IMR-90 (cell line): ENCODE measurements at regions not wholly inside any gene's neighbourhood (a gene's known extent, or its start where the extent isn't known, plus 50 kb on each side); places are given as distances from the start of the nearest gene placed in this dataset.

Experiments
- ATAC-seq: fragments of 200-7000 bp; cut with Tn5 transposase; 2 replicates; pipeline ENCODE4 v1.9.1; 2020; ENCODE audit warnings: low read depth, mild to moderate bottlenecking, moderate library complexity
- BruUV-seq: library from RNA; stranded (reverse); fragments of 400-500 nt; replicated peaks from 2 replicates; lab custom pipeline; 2021; lab: Mats Ljungman, UMichigan
- CTCF ChIA-PET: fragments of 300-600 bp; formaldehyde crosslinking; extraction: SDS; loops from one replicate; lab custom pipeline; 2021; ENCODE audit warnings: antibody characterized with exemption; lab: Yijun Ruan, JAX
- POLR2A ChIA-PET: fragments of 300-600 bp; sonication (Branson Sonifier 250); formaldehyde crosslinking; loops from one replicate; lab custom pipeline; 2022; ENCODE audit warnings: antibody characterized with exemption; ENCODE audit not compliant: unreplicated experiment; lab: Charles Lee
- DNase-seq: peaks from one replicate; pipeline ENCODE4 v3.0.0; 2013
- H2AFZ ChIP-seq: replicated peaks from 2 replicates; pipeline ENCODE3; 2013; ENCODE audit warnings: low read length, mild to moderate bottlenecking; ENCODE audit not compliant: poor library complexity
- H2AK5ac ChIP-seq: 2 replicates; pipeline ENCODE4 v1.6.1; 2013; ENCODE audit warnings: low read depth, low read length, inconsistent platforms
- H2AK9ac ChIP-seq: replicated peaks from 2 replicates; pipeline ENCODE3; 2013; ENCODE audit warnings: mild to moderate bottlenecking, low read depth, low read length, moderate library complexity; ENCODE audit not compliant: poor library complexity
- H2BK120ac ChIP-seq: 2 replicates; pipeline ENCODE4 v1.6.1; 2013; ENCODE audit warnings: low read depth, low read length, inconsistent platforms
- H2BK15ac ChIP-seq: 3 replicates; pipeline ENCODE4 v1.6.1; 2013; ENCODE audit warnings: low read depth, low read length, inconsistent platforms
- H2BK20ac ChIP-seq: 2 replicates; pipeline ENCODE4 v1.6.1; 2013; ENCODE audit warnings: low read depth, mild to moderate bottlenecking, inconsistent platforms, low read length, moderate library complexity
- H2BK5ac ChIP-seq: 2 replicates; pipeline ENCODE4 v1.6.1; 2013; ENCODE audit warnings: mild to moderate bottlenecking, low read depth, low read length, inconsistent platforms; ENCODE audit not compliant: poor library complexity, severe bottlenecking
- H3K14ac ChIP-seq: replicated peaks from 2 replicates; pipeline ENCODE4 v1.6.1; 2013; ENCODE audit warnings: low read depth, low read length, inconsistent platforms
- H3K18ac ChIP-seq: 2 replicates; pipeline ENCODE4 v1.6.1; 2013; ENCODE audit warnings: low read depth, low read length, control low read depth
- H3K23ac ChIP-seq: 2 replicates; pipeline ENCODE4 v1.6.1; 2013; ENCODE audit warnings: low read depth, low read length, inconsistent platforms
- H3K27ac ChIP-seq: 2 replicates; pipeline ENCODE4 v1.5.1; 2013; ENCODE audit warnings: mild to moderate bottlenecking, control low read depth, low read length; ENCODE audit not compliant: insufficient read depth
- H3K27me3 ChIP-seq: 2 replicates; pipeline ENCODE4 v1.6.1; 2013; ENCODE audit warnings: low read length; ENCODE audit not compliant: control insufficient read depth, insufficient read depth
- H3K36me3 ChIP-seq: 2 replicates; pipeline ENCODE4 v1.6.1; 2013; ENCODE audit warnings: low read length, mixed read lengths; ENCODE audit not compliant: control insufficient read depth, insufficient read depth
- H3K4ac ChIP-seq: 2 replicates; pipeline ENCODE4 v1.6.1; 2013; ENCODE audit warnings: low read depth, low read length, inconsistent platforms
- H3K4me1 ChIP-seq: 2 replicates; pipeline ENCODE4 v1.6.1; 2013; ENCODE audit warnings: low read length, mixed read lengths; ENCODE audit not compliant: control insufficient read depth, insufficient read depth
- H3K4me2 ChIP-seq: 2 replicates; pipeline ENCODE4 v1.6.1; 2013; ENCODE audit warnings: low read depth, mild to moderate bottlenecking, control low read depth, low read length, moderate library complexity
- H3K4me3 ChIP-seq: 2 replicates; pipeline ENCODE4 v1.5.1; 2013; ENCODE audit warnings: low read depth, mild to moderate bottlenecking, control low read depth, low read length, moderate library complexity; ENCODE audit not compliant: insufficient read depth
- H3K56ac ChIP-seq: 2 replicates; pipeline ENCODE4 v1.6.1; 2013; ENCODE audit warnings: low read length, inconsistent platforms; ENCODE audit not compliant: insufficient read depth; ENCODE audit errors: extremely low read depth
- H3K79me1 ChIP-seq, 2 experiments: 2 replicates each; pipeline ENCODE4 v1.6.1; 2013; ENCODE audit warnings: low read length in 2 of 2, inconsistent platforms in 1 of 2, low read depth in 1 of 2
- H3K9ac ChIP-seq: 2 replicates; pipeline ENCODE4 v1.6.1; 2013; ENCODE audit warnings: low read depth, low read length, control low read depth
- H3K9me1 ChIP-seq: 2 replicates; pipeline ENCODE4 v1.6.1; 2013; ENCODE audit warnings: low read length, inconsistent platforms; ENCODE audit not compliant: insufficient read depth
- H3K9me3 ChIP-seq: 2 replicates; pipeline ENCODE4 v1.6.1; 2013; ENCODE audit warnings: low read length; ENCODE audit not compliant: control insufficient read depth, insufficient read depth
- H4K20me1 ChIP-seq: 2 replicates; pipeline ENCODE4 v1.6.1; 2013; ENCODE audit warnings: low read length, inconsistent platforms; ENCODE audit not compliant: insufficient read depth
- H4K5ac ChIP-seq: 2 replicates; pipeline ENCODE4 v1.6.1; 2013; ENCODE audit warnings: mild to moderate bottlenecking, low read depth, low read length, control low read depth
- H4K8ac ChIP-seq, 2 experiments: 2 replicates each; pipeline ENCODE4 v1.6.1; 2013; ENCODE audit warnings: low read depth in 2 of 2, low read length in 2 of 2, control low read depth in 1 of 2, inconsistent platforms in 1 of 2
- H4K91ac ChIP-seq: 2 replicates; pipeline ENCODE4 v1.6.1; 2013; ENCODE audit warnings: low read depth, low read length, inconsistent platforms; ENCODE audit not compliant: insufficient read depth
- BHLHE40 ChIP-seq: fragments of 150-350 bp; IDR thresholded peaks from 2 replicates; pipeline ENCODE4 v1.6.1; 2016; ENCODE audit warnings: mild to moderate bottlenecking, low read depth, low read length
- CEBPB ChIP-seq: IDR thresholded peaks from 2 replicates; pipeline ENCODE4 v1.6.1; 2012; ENCODE audit warnings: low read depth, low read length, improper control_type of control experiment
- CHD1 ChIP-seq: IDR thresholded peaks from 2 replicates; pipeline ENCODE4 v1.6.1; 2012; ENCODE audit warnings: low read depth, low read length, improper control_type of control experiment
- CTCF ChIP-seq: conservative IDR thresholded peaks from 2 replicates; pipeline ENCODE4 v1.5.1; 2012; ENCODE audit warnings: mild to moderate bottlenecking, low read depth, low read length, improper control_type of control experiment
- FOS ChIP-seq: fragments of 150-350 bp; IDR thresholded peaks from 2 replicates; pipeline ENCODE4 v1.6.1; 2016; ENCODE audit warnings: low read depth, low read length
- MAFK ChIP-seq: IDR thresholded peaks from 2 replicates; pipeline ENCODE4 v1.6.1; 2012; ENCODE audit warnings: low read depth, low read length, improper control_type of control experiment
- MAZ ChIP-seq: IDR thresholded peaks from 2 replicates; pipeline ENCODE4 v1.6.1; 2012; ENCODE audit warnings: low read depth, mild to moderate bottlenecking, low read length, improper control_type of control experiment, moderate library complexity, borderline replicate concordance
- MXI1 ChIP-seq: IDR thresholded peaks from 2 replicates; pipeline ENCODE4 v1.6.1; 2012; ENCODE audit warnings: low read depth, mild to moderate bottlenecking, low read length, moderate library complexity, borderline replicate concordance
- NFE2L2 ChIP-seq: fragments of 150-350 bp; IDR thresholded peaks from 2 replicates; pipeline ENCODE4 v1.6.1; 2016; ENCODE audit warnings: low read depth, mild to moderate bottlenecking, low read length
- POLR2A ChIP-seq: IDR thresholded peaks from 2 replicates; pipeline ENCODE4 v1.6.1; 2012; ENCODE audit warnings: mild to moderate bottlenecking, low read depth, low read length
- RAD21 ChIP-seq: IDR thresholded peaks from 2 replicates; pipeline ENCODE4 v1.6.1; 2012; ENCODE audit warnings: low read length, improper control_type of control experiment
- RCOR1 ChIP-seq: IDR thresholded peaks from 2 replicates; pipeline ENCODE4 v1.6.1; 2012; ENCODE audit warnings: mild to moderate bottlenecking, low read length, improper control_type of control experiment; ENCODE audit not compliant: insufficient replicate concordance
- RFX5 ChIP-seq: IDR thresholded peaks from 2 replicates; pipeline ENCODE4 v1.8.0; 2012; ENCODE audit warnings: low read depth, mild to moderate bottlenecking, low read length, moderate library complexity
- SMC3 ChIP-seq: fragments of 150-350 bp; IDR thresholded peaks from 2 replicates; pipeline ENCODE4 v1.6.1; 2016; ENCODE audit warnings: low read depth, mild to moderate bottlenecking, antibody characterized with exemption, low read length, moderate library complexity
- USF2 ChIP-seq: fragments of 150-350 bp; IDR thresholded peaks from 2 replicates; pipeline ENCODE4 v1.6.1; 2017; ENCODE audit warnings: mild to moderate bottlenecking, antibody characterized with exemption, low read length, low read depth
- WGBS, 2 experiments: methylation state at CpG; one replicate each; pipeline versions ENCODE4 v1.1.5 to v1.1.7; 2013; ENCODE audit warnings: missing lambda C conversion rate in 2 of 2; ENCODE audit not compliant: insufficient read length in 1 of 2; ENCODE audit errors: extremely low coverage in 2 of 2; 5-methylcytosine and 5-hydroxymethylcytosine counted together
- dilution Hi-C: fragments of 300-500 bp; cut with HindIII; formaldehyde crosslinking; loops from one replicate; pipeline ENCODE4 v1.14.3; 2018; ENCODE audit warnings: low sequenced_read_pairs; ENCODE audit not compliant: unreplicated experiment
- in situ Hi-C: fragments of 300-500 bp; cut with MboI; formaldehyde crosslinking; loops from 3 replicates; pipeline ENCODE4 v1.14.3; 2019; ENCODE audit warnings: low sequenced_read_pairs, inconsistent platforms, mixed read lengths
- intact Hi-C: fragments of 100-400 bp; cut with micrococcal nuclease; formaldehyde crosslinking; loops from 2 replicates; pipeline ENCODE4 v1.10.0; 2022
- TF ChIP-seq, protein P1 (sequence below): fragments of 150-350 bp; IDR thresholded peaks from 2 replicates; pipeline ENCODE4 v1.6.1; 2016; ENCODE audit warnings: low read depth, mild to moderate bottlenecking, low read length, moderate library complexity, borderline replicate concordance

DNA sequence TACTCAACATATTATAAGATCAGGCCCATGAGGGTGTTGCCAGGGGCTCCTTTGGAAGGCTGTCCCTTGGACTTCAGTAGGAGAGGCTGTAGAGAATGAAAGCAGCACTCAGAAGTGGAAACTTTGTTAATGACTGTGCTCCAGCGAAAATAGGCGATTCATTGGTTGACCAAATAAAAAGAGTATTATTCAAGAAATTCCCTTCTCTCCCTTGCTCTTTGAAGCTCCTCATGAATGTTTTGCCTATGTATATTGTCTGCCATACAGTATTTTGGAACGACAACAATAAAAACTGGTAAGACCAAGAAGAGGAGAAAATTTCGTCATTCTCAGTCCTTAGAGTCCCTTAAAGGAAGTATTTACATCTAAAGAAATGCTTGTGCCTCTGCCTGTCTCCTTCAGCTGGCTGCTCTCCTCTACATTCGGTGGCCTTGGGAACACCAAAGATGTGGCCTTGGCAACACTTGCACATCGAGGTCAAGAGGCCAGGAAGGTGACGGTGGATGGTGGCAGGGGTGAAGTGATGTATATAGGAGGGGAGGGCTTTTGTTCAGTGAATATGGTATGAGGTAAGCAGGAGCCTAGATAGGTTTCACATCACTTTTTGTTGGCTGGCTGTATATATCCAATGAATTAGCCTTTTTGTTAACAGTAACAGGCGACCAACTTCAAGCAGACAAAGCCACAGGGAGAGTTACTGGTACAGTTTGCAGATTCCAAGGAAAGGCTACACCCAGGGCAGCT lies 95.0 kb upstream of the ACTBL2 start:
- Histone ChIP-seq H3K4me3 (no peak overlapping the region), H2BK120ac (no peak overlapping the region), H2BK20ac (no peak overlapping the region), H2AFZ (no peak overlapping the region), H2BK15ac (no peak overlapping the region), H2BK5ac (no peak overlapping the region), H3K79me1 (no peaks in the 10 kb centered on the region), H3K9me3 (no peaks in the 10 kb centered on the region), H2AK5ac (0 out of 2 replicates have a peak overlapping the region, but pooled peaks have one; percentile 9), H3K23ac (no peak overlapping the region), H4K91ac (no peak overlapping the region), H3K4me2 (no peak overlapping the region), H3K9ac (no peak overlapping the region), H3K4me1 (peaks cover 2% of the 10 kb centered on the region), H3K36me3 (no peaks in the 10 kb centered on the region), H4K20me1 (no peaks in the 10 kb centered on the region), H2AK9ac (no peak overlapping the region), H3K27me3 (no peaks in the 10 kb centered on the region), H4K5ac (no peak overlapping the region), H4K8ac (no peak overlapping the region), H3K18ac (no peak overlapping the region), H3K14ac (0 out of 2 replicates have a peak overlapping the region, but pooled peaks have one; percentile 59), H3K56ac (no peak overlapping the region), H3K27ac (no peak overlapping the region), H3K4ac (no peak overlapping the region; the same call in 1 of the 2 replicates), H3K9me1 (no peaks in the 10 kb centered on the region; the same call in 1 of the 2 replicates)
- no peak for TF ChIP-seq BHLHE40
- TF ChIP-seq POLR2A: no peak
- no peak for TF ChIP-seq FOS
- TF ChIP-seq NFE2L2: no peak
- no peak for TF ChIP-seq RFX5
- no peak for TF ChIP-seq CEBPB
- TF ChIP-seq CTCF: no peak
- no peak for TF ChIP-seq MXI1
- TF ChIP-seq, protein P1, sequence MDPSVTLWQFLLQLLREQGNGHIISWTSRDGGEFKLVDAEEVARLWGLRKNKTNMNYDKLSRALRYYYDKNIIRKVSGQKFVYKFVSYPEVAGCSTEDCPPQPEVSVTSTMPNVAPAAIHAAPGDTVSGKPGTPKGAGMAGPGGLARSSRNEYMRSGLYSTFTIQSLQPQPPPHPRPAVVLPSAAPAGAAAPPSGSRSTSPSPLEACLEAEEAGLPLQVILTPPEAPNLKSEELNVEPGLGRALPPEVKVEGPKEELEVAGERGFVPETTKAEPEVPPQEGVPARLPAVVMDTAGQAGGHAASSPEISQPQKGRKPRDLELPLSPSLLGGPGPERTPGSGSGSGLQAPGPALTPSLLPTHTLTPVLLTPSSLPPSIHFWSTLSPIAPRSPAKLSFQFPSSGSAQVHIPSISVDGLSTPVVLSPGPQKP: no peak
- no peak for TF ChIP-seq MAFK
- TF ChIP-seq RAD21: no peak
- TF ChIP-seq MAZ: no peak
- TF ChIP-seq CHD1: no peak
- TF ChIP-seq USF2: no peak
- TF ChIP-seq RCOR1: no peak
- TF ChIP-seq SMC3: no peak
- POLR2A ChIA-PET: no interaction called here
- no peak for ATAC-seq
- intact Hi-C loops (no loop called here), dilution Hi-C loops (no loop called here), in situ Hi-C loops (no loop called here)
- DNase-seq: no peak
- WGBS, 2 experiments: no CpG with 5 or more reads among the region's 8 CpGs
- BruUV-seq: no TSS peak
- CTCF ChIA-PET: no interaction called here
